Lower leg skin (tissue), 4 donors: ENCODE measurements at regions not wholly inside any gene's neighbourhood (a gene's known extent, or its start where the extent isn't known, plus 50 kb on each side); places are given as distances from the start of the nearest gene placed in this dataset.

Experiments
- DNase-seq, 2 donors: peaks; one replicate each; pipeline ENCODE4 v3.0.0-alpha.2; 2019; ENCODE audit warnings: low spot score in 2 of 2
- H3K4me3 ChIP-seq: fragments of 200-600 bp; sonication (generic); 2 replicates; pipeline ENCODE4 v1.5.1; 2017; ENCODE audit warnings: mild to moderate bottlenecking, low read depth; ENCODE audit not compliant: poor library complexity, severe bottlenecking
- POLR2A ChIP-seq, 2 donors: fragments of 450-650 bp; IDR thresholded peaks; one replicate each; pipeline ENCODE4 v1.6.1; 2016 to 2017; ENCODE audit warnings: antibody characterized with exemption in 2 of 2, mild to moderate bottlenecking in 1 of 2, moderate library complexity in 1 of 2
- WGBS, 2 donors: methylation state at CpG; one replicate each; pipeline ENCODE4 v1.1.5; 2018; 5-methylcytosine and 5-hydroxymethylcytosine counted together
- intact Hi-C: fragments of 100-400 bp; cut with DNase I; formaldehyde crosslinking; loops from one replicate; pipeline ENCODE4 v1.15.0; 2023; ENCODE audit warnings: low total_unique reads
- TF ChIP-seq, protein P1 (sequence below), 3 donors: fragments of 450-650 bp; IDR thresholded peaks; one replicate each; pipeline ENCODE4 v1.5.1; 2016; ENCODE audit warnings: antibody characterized with exemption in 3 of 3, mild to moderate bottlenecking in 3 of 3, moderate library complexity in 2 of 3

DNA sequence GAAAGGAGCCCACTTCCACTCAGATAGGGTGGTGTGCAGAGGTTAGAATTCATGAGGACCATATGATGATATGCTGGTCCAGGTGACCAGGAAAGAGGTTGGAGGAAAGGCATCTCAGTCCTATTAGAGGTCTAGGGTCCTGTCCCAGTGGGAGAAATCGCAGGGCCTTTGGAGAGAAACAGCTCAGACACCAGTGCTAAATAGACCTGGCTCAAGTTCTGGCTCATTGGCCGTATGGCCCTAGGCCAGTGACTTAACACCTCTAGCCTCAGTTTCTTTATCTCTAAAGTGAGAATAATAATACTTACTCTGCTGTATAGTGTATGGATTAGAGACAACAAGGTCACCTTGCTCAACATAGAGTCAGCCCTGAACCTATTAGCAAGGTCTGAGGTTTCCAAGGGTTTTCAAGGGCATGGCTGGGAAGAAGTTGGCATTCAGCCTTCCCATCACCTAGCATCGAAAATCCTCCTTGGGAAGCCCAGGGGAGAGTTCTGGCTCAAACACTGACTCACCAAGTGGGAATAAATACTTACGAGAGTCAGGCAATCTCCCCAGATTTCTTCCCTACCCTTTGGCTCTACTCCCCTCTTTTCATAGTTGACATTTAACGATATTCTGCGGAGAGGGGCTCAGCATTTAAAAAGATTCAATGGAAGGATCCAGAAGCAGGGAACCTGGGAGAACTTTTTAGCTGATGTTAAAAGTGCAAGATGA, 473.1 kb upstream of the PODXL start:
- 49 to 53% methylated on average over 6 of the region's 6 CpGs for whole genome bisulfite sequencing, 2 donors

DNA sequence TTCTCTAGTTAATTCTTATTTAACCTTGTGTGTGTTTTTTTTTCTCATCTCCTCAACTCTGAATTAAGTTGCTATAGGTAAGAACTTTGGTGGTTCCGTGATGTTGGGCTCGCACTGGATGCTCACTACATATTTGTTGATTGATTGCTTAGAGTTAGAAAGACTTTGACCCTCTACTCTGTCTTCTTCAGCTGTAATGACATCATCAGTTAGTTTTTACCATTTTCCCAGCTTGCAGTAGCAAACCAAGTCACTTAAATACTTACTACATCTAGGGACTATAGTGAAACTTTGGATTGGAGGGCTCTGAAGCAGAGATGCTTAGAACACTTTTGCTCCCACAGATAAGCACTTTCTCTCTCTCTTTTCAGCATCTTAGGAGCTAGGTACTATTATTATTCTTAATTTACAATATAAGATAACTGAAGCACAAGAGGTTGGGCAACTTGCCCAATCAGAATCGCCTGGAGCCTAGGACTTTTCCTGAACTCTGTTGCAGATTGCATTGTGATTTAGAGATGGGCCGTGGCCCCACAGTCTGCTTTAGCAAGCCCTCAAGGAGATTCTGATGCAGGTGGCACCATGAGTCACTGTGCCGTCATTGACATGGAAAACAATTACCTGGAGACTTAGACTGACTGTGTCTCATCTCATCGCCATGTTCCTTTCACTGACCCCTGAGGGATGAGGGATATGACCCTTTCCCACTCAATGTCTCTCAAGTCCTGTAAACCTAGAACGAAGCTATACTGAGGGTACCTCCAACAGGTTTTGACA, 471.9 kb upstream of the PODXL start:
- intact Hi-C loops, result no loop called here
- no peak for DNase-seq
- H3K4me3 ChIP-seq, result no peak overlapping the region
- TF ChIP-seq, protein P1, sequence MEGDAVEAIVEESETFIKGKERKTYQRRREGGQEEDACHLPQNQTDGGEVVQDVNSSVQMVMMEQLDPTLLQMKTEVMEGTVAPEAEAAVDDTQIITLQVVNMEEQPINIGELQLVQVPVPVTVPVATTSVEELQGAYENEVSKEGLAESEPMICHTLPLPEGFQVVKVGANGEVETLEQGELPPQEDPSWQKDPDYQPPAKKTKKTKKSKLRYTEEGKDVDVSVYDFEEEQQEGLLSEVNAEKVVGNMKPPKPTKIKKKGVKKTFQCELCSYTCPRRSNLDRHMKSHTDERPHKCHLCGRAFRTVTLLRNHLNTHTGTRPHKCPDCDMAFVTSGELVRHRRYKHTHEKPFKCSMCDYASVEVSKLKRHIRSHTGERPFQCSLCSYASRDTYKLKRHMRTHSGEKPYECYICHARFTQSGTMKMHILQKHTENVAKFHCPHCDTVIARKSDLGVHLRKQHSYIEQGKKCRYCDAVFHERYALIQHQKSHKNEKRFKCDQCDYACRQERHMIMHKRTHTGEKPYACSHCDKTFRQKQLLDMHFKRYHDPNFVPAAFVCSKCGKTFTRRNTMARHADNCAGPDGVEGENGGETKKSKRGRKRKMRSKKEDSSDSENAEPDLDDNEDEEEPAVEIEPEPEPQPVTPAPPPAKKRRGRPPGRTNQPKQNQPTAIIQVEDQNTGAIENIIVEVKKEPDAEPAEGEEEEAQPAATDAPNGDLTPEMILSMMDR (IDR thresholded peaks at IDR 0.05), result no peak
- TF ChIP-seq POLR2A (IDR thresholded peaks at IDR 0.05), result no peak
- WGBS, 2 donors, result 60 to 69% methylated on average over 7 of the region's 7 CpGs

More for the DNA sequence above, 473.1 kb upstream of the PODXL start:
- no peak overlapping the region for H3K4me3 ChIP-seq
- TF ChIP-seq POLR2A (IDR thresholded peaks at IDR 0.05), result no peak
- TF ChIP-seq, protein P1 (IDR thresholded peaks at IDR 0.05), result no peak
- intact Hi-C loops, result no loop called here
- DNase-seq, result no peak

DNA sequence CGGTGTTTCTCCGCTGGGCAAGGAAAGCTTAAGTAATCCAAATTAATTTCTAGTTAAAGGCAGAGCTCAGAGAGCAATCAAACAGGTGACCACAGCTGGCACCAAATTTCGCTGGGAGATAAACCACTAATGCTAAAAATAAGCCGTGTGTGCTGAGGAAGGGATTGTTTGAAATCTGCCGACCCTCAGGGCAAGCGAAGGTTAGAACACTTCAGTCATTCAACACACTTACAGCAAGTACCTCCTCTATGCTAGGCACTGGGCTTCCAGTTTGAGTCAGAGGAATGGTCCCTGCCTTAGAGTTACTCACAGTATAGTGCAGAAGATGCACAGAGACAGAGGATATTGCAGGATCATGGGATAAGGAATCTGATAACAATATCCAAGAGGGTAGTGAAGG, 467.9 kb upstream of the PODXL start:
- WGBS, 2 donors, result 54 to 55% methylated on average over 6 of the region's 6 CpGs
- TF ChIP-seq POLR2A (IDR thresholded peaks at IDR 0.05), result no peak
- TF ChIP-seq, protein P1 (IDR thresholded peaks at IDR 0.05), result no peak
- intact Hi-C loops, result no loop called here
- DNase-seq, result no peak
- no peak overlapping the region for H3K4me3 ChIP-seq

DNA sequence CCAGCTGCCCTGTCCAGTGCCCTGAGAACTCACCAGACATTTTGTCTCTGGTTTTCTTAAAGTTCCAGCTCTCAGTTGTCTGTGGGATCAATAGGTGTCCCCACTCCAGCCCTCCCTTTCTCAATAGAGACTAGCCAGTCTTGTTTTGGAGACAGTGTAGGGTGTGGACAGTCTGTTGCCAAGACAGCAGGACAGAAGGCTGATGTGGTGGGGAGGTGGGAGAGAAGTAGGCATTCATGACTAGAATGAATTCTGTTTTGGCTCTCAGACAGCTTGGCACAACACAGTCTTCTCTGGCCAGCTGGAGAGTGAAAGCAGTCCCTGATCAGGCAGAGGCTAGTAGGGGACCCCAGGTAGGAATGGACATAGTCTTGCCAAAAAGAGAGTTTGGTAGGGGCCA, 467.0 kb upstream of the PODXL start:
- H3K4me3 ChIP-seq, result no peak overlapping the region
- intact Hi-C loops, result no loop called here
- no peak for TF ChIP-seq POLR2A (IDR thresholded peaks at IDR 0.05)
- TF ChIP-seq, protein P1 (IDR thresholded peaks at IDR 0.05), result no peak

DNA sequence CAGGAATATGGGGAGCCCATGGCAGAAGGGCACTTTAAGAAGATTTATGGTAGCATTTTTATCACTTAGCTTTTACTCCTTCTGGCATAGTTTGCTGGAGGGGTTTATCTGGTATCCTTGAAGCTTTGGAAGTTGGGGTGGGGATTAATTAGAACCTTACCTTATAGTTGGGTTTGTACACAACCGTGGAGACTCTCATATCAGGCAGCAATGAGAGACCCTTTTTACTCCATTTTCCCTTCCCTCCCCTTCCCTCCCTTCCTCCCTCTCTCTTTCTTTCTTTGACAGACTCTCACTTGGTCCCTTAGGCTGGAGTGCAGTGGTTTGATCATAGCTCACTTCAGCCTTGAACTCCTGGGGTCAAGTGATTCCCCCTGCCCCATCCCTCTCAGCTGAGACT, 465.8 kb upstream of the PODXL start:
- no peak overlapping the region for H3K4me3 ChIP-seq
- WGBS, 2 donors, result 21 to 63% methylated on average over 1 of the region's 1 CpG
- intact Hi-C loops, result no loop called here
- no peak for DNase-seq
- TF ChIP-seq POLR2A (IDR thresholded peaks at IDR 0.05), result no peak
- TF ChIP-seq, protein P1 (IDR thresholded peaks at IDR 0.05), result no peak

More for the DNA sequence above, 467.0 kb upstream of the PODXL start:
- no peak for DNase-seq
